CD4-positive, alpha-beta T cell (primary cell): ENCODE measurements at regions not wholly inside any gene's neighbourhood (a gene's known extent, or its start where the extent isn't known, plus 50 kb on each side); places are given as distances from the start of the nearest gene placed in this dataset.

ENCODE experiments used
- ATAC-seq: fragments of 200-7000 bp; cut with Tn5 transposase; one replicate; pipeline ENCODE4 v1.10.0; 2022; ENCODE audit warnings: mild to moderate bottlenecking; ENCODE audit not compliant: poor library complexity
- CTCF ChIA-PET: fragments of 350-600 bp; sonication (Branson Sonifier 250); formaldehyde crosslinking; loops from one replicate; lab custom pipeline; 2021; ENCODE audit warnings: antibody characterized with exemption, inconsistent platforms; lab: Charles Lee
- POLR2A ChIA-PET: fragments of 350-600 bp; sonication (Branson Sonifier 250); formaldehyde crosslinking; loops from one replicate; lab custom pipeline; 2021; ENCODE audit warnings: antibody characterized with exemption, inconsistent platforms; lab: Charles Lee
- DNase-seq, 14 experiments: peaks; one replicate each; pipeline ENCODE4 v3.0.0-alpha.2; 2013 to 2020; ENCODE audit warnings: mixed read lengths in 2 of 14
- H3K27ac ChIP-seq, 2 donors: one replicate each; pipeline versions ENCODE4 v1.5.1 to v1.7.0; 2013; ENCODE audit warnings: low read length in 2 of 2, low read depth in 1 of 2, mild to moderate bottlenecking in 1 of 2
- H3K27me3 ChIP-seq, 2 experiments: 1 replicate in 1 of 2; 2 replicates in 1 of 2; pipeline versions ENCODE4 v1.6.1 to v1.7.0; 2013; ENCODE audit warnings: low read length in 2 of 2, control low read depth in 1 of 2, mild to moderate bottlenecking in 1 of 2, moderate library complexity in 1 of 2; ENCODE audit not compliant: insufficient read depth in 2 of 2, control insufficient read depth in 1 of 2
- H3K36me3 ChIP-seq: one replicate; pipeline ENCODE4 v1.6.1; 2013; ENCODE audit warnings: low read length, control low read depth; ENCODE audit not compliant: insufficient read depth
- H3K4me1 ChIP-seq: one replicate; pipeline ENCODE4 v1.6.1; 2013; ENCODE audit warnings: low read length, control low read depth; ENCODE audit not compliant: insufficient read depth
- H3K4me3 ChIP-seq: one replicate; pipeline ENCODE4 v1.5.1; 2013; ENCODE audit warnings: mild to moderate bottlenecking, low read length, moderate library complexity
- H3K9me3 ChIP-seq, 2 experiments: 1 replicate in 1 of 2; 2 replicates in 1 of 2; pipeline versions ENCODE4 v1.6.1 to v1.7.0; 2013; ENCODE audit warnings: low read length in 2 of 2, mild to moderate bottlenecking in 2 of 2, control low read depth in 1 of 2, moderate library complexity in 1 of 2; ENCODE audit not compliant: control insufficient read depth in 1 of 2, insufficient read depth in 1 of 2
- H3K27ac Mint-ChIP-seq: one replicate; pipeline ENCODE4 v1.8.0; 2020; ENCODE audit warnings: mixed read lengths
- H3K27me3 Mint-ChIP-seq: one replicate; pipeline ENCODE4 v1.8.0; 2021; ENCODE audit warnings: mixed read lengths
- H3K36me3 Mint-ChIP-seq: one replicate; pipeline ENCODE4 v1.8.0; 2021; ENCODE audit warnings: low read depth, mixed read lengths
- H3K4me1 Mint-ChIP-seq: one replicate; pipeline ENCODE4 v1.8.0; 2021; ENCODE audit warnings: low read depth, mixed read lengths
- H3K4me3 Mint-ChIP-seq: one replicate; pipeline ENCODE4 v1.8.0; 2020; ENCODE audit warnings: mild to moderate bottlenecking, mixed read lengths
- H3K9me3 Mint-ChIP-seq: one replicate; pipeline ENCODE4 v1.8.0; 2020; ENCODE audit warnings: mixed read lengths
- CTCF ChIP-seq: fragments of 200-600 bp; IDR thresholded peaks from one replicate; pipeline ENCODE4 v1.8.0; 2022; ENCODE audit warnings: antibody characterized with exemption, mild to moderate bottlenecking
- intact Hi-C, 2 experiments: fragments of 100-400 bp; cut with DNase I in 1 of 2; cut with micrococcal nuclease in 1 of 2; formaldehyde crosslinking; loops; one replicate each; pipeline versions ENCODE4 v1.15.1 to v1.9.0; 2023 to 2025; cut with DNase I, micrococcal nuclease

GRCh38 chr15:96112018-96112417, 218.5 kb upstream of the NR2F2 start:
- Histone ChIP-seq H3K4me3 (no peak overlapping the region), H3K27ac (no peak overlapping the region), H3K4me1 (no peaks in the 10 kb centered on the region), H3K9me3 (no peaks in the 10 kb centered on the region), H3K36me3 (no peaks in the 10 kb centered on the region), H3K27me3 (no peaks in the 10 kb centered on the region)
- H3K27ac Mint-ChIP-seq, result no peak overlapping the region
- H3K27me3 Mint-ChIP-seq, result peaks cover 5% of the 10 kb centered on the region
- H3K36me3 Mint-ChIP-seq, result no peaks in the 10 kb centered on the region
- no peaks in the 10 kb centered on the region for H3K9me3 Mint-ChIP-seq
- no peak for DNase-seq
- no peaks in the 10 kb centered on the region for H3K4me1 Mint-ChIP-seq
- H3K4me3 Mint-ChIP-seq, result no peak overlapping the region
- TF ChIP-seq CTCF, result no peak
- ChIA-PET POLR2A (no interaction called here), CTCF (no interaction called here)
- no peak for ATAC-seq
- intact Hi-C loops, result no loop called here

- DNase-seq (no peak), ATAC-seq (no peak)
- Mint-ChIP-seq H3K36me3 (no peaks in the 10 kb centered on the region), H3K9me3 (no peaks in the 10 kb centered on the region), H3K27me3 (peaks cover 5% of the 10 kb centered on the region), H3K4me3 (no peak overlapping the region), H3K27ac (no peak overlapping the region), H3K4me1 (no peaks in the 10 kb centered on the region)
- ChIA-PET POLR2A (no interaction called here), CTCF (interaction anchor here (0.7 kb wide), 1 partner anchor 45 kb away, joined by 4 read pairs; no protein-coding TSS in a partner anchor)
- Histone ChIP-seq H3K4me3 (no peak overlapping the region), H3K27ac (no peak overlapping the region), H3K4me1 (no peaks in the 10 kb centered on the region), H3K36me3 (no peaks in the 10 kb centered on the region), H3K27me3 (no peaks in the 10 kb centered on the region), H3K9me3 (no peaks in the 10 kb centered on the region)
- intact Hi-C loops, result no loop called here
- TF ChIP-seq CTCF, result no peak
Measured at GRCh38 chr15:96115642-96116041, 214.9 kb upstream of the NR2F2 start.

GRCh38 chr15:96117270-96117669, 213.2 kb upstream of the NR2F2 start:
- Histone ChIP-seq H3K27me3 (no peaks in the 10 kb centered on the region), H3K4me1 (no peaks in the 10 kb centered on the region), H3K4me3 (no peak overlapping the region), H3K9me3 (no peaks in the 10 kb centered on the region), H3K27ac (no peak overlapping the region), H3K36me3 (no peaks in the 10 kb centered on the region)
- no peak for TF ChIP-seq CTCF
- Mint-ChIP-seq H3K27ac (no peak overlapping the region), H3K9me3 (no peaks in the 10 kb centered on the region), H3K4me1 (no peaks in the 10 kb centered on the region), H3K27me3 (peaks cover 5% of the 10 kb centered on the region), H3K36me3 (no peaks in the 10 kb centered on the region), H3K4me3 (no peak overlapping the region)
- ATAC-seq (no peak), DNase-seq (no peak)
- CTCF ChIA-PET, result interaction anchor here (0.5 kb wide), 1 partner anchor 20 kb away, joined by 3 read pairs; no protein-coding TSS in a partner anchor
- POLR2A ChIA-PET, result no interaction called here
- intact Hi-C loops, result no loop called here
